ENCODE measurements at regions not wholly inside any gene's neighbourhood (a gene's known extent, or its start where the extent isn't known, plus 50 kb on each side); places are given as distances from the start of the nearest gene placed in this dataset.

- DNase-seq = no peak
Observed at GRCh38 chr2:144708626-144709025, 188.7 kb upstream of the ZEB2 start.

GRCh38 chr2:144707736-144708326, 187.9 kb upstream of the ZEB2 start:
- DNase-seq = no peak

- DNase-seq = no peak
Observed at GRCh38 chr2:144706647-144707046, 186.7 kb upstream of the ZEB2 start.

- no peak for DNase-seq
Observed at GRCh38 chr2:144705328-144706245, 185.7 kb upstream of the ZEB2 start.

GRCh38 chr2:144704709-144705095, 184.8 kb upstream of the ZEB2 start:
- DNase-seq = no peak

GRCh38 chr2:144703852-144704708, 184.2 kb upstream of the ZEB2 start:
- peak; percentile 84 for DNase-seq

DNA sequence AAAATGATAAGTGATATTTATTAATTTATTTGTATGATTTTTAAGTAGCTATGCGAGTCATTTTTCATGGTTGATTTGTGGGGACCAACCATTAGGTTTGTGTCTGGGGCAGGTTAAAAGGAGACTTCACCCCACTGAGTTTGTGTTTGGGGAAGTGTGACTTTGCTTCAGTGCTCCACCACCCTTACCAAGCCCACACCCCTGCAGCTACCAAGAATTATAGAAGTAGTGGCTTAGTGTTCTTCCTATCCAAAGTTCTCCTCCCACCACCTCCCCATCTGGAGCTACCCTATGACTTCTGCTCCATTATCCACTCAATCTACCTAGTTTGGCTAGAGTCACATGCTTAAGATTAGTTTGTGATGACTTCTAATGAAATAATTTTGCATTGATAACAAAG, 182.1 kb upstream of the ZEB2 start:
- DNase-seq = peak; percentile 47

- DNase-seq = no peak
Observed at GRCh38 chr2:144701259-144701658, 181.3 kb upstream of the ZEB2 start.

- no peak for DNase-seq
Observed at GRCh38 chr2:144698156-144698555, 178.2 kb upstream of the ZEB2 start.

- no peak for DNase-seq
Observed at GRCh38 chr2:144695657-144696056, 175.7 kb upstream of the ZEB2 start.

GRCh38 chr2:144694456-144694855, 174.5 kb upstream of the ZEB2 start:
- DNase-seq = no peak

DNA sequence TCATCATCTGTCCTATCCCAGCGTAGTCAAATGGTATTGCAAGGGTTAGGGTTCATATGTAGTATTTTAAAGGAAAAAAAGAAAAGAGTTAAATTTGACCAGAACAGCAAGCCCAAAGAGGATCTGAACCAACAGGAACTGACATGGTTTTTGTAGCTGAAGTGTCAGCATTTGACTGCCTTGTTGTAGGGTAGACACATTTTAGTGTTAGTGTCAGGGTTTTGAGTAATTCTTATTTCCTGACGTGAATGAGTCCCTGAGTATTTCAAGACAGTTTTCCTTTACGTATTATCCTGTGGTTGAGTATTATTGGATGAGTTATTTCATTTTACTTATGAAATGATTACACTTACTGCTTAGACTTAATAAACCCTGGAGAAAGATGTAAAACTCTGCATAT, 173.3 kb upstream of the ZEB2 start:
- no peak for DNase-seq

DNA sequence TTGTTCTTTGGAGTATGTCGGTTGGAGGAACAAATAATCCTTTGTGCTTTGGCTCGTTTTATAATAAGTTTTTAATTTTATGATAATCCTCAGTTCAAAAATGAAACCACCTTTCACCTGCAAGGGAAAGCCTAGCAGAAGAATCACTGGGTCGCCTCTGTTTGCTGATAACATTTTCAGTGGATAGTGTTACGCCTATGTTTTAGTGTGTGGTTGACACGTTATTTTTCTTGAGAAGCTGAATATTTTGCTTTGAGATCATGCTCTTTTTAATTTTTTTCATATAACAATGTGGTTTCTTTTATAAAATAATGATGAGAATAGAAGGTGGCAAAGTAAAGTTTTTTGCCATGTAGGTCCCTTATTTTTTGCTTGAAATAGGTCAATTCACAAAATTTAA, 172.7 kb upstream of the ZEB2 start:
- no peak for DNase-seq

- no peak for DNase-seq
Observed at GRCh38 chr2:144690771-144691170, 170.9 kb upstream of the ZEB2 start.

DNA sequence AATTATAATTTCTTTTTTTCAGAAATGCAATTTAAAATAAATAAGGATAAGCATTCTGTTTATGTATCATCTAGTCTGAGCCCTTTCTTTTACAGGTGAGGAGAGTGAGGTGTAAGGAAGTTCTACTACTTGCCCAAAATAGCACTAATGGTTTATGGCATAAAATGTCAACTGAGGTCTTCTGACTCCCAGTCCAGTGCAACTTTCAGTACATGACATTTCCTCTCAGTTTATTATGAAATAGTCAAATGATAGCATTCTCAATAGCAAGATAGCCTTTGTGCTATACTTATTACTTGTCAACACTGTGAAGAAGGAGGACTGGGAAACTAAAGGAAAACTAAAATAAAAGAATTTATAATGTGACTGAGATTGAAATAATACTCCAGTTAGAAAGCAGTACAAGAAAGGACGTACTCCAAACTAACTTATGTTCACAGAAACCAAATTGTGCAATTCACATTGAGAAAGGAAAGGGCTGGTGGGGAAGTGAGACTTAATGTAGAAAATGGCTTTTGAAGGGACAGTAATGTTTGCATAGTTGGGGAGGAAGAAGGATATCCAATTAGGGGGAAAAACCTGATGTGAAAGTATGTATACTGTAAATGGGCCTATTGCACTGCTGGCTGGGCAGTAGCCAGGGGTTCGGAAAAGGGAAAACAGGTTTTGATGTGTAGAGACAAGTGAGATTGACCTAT, 166.7 kb upstream of the ZEB2 start:
- no peak for DNase-seq

GRCh38 chr2:144683966-144684365, 164.0 kb upstream of the ZEB2 start:
- DNase-seq = no peak

- peak; percentile 30 for DNase-seq
Observed at GRCh38 chr2:144683107-144683753, 163.3 kb upstream of the ZEB2 start.

DNA sequence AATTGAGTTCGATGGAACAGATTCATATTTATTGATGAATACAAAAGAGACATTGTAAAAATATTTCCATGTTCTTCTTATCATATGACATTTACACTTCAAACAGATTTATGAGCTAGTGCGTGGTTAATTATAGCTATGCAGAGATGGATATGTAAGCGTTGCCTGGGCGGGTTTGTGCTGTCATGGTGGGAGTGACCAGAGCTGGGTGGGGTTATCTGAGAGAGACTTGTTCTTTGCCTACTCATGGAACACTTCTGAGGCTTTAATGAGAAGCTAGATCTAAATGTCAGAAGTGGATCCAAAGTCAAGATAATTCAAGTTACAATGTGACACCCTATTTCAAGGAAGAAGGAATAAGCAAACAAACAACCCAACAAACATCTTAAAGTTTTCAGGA, 162.3 kb upstream of the ZEB2 start:
- DNase-seq = peak; percentile 58

GRCh38 chr2:144681389-144681788, 161.5 kb upstream of the ZEB2 start:
- no peak for DNase-seq

DNA sequence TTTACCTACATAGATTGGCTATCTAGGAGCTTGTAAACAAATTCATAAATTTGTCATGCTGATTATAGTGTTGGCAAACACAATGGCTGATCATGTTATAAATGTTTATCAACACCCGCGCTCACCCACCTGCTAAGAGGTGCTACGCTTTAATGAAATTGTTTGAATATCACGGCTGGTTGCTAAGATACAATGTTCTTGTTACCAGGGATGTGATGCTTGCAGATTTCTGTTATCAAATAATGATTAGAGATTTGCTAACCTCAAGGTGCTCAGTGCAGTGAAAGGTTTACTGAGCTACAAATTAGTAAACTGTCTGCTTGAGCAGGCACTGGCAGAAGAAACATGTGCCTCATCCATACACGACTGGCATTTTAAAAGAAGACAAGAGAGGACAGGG, 160.0 kb upstream of the ZEB2 start:
- DNase-seq = no peak

DNA sequence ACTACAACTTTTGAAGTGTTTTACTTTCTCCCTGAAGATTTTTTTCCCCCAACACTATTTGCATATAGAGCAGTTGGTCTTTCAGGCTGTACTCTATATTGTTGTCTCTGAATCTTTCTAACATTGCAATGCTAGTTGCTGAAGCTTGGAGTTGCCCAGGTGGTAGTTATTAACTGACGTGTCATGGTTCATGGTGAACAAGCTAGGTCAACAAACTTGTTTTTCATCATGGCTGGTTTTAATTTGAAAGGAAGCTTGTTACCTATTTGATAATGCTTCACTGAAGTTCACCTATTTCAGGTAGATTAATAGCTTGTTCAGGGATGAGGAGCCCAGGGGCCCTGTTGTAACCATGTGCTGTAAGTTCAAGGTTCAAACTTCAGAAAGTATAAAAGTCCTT, 158.8 kb upstream of the ZEB2 start:
- no peak for DNase-seq

DNA sequence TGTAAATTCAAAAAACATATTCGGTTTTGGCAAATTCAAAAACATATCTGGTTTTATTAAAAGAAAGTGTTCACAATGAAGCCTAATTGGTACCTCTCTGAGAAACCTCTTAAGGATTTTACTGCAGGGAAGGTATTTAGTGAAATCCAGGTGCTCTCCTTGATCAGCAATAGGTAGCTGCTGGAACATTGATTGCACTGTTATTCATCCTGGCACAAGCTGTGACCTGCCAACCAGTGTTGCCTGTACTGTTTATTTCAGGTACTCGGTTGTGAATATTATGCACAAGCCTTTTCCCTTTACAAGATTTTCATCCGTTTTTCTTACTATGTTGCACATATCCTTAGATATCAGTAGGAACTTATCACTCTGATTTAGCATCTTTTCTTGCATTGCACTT, 155.8 kb upstream of the ZEB2 start:
- DNase-seq = no peak
